ENCODE measurements at regions not wholly inside any gene's neighbourhood (a gene's known extent, or its start where the extent isn't known, plus 50 kb on each side); places are given as distances from the start of the nearest gene placed in this dataset.

DNA sequence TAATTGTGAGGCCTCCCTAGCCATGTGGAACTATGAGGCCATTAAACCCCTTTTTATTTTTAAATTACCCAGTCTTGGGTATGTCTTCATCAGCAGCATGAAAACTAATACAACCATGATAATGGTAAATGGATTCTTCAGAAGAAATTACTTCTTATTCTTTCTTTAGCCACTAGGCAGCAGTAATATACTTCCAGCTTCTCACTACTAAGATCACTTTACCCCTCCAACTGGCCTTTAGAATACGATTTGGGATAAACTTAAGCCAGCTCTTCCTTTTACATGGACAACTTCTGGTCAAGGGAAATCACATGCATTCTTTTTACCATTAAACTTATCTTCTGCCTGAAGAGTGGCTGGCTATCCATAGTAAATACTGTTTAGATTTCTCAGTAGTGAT is 355.4 kb downstream of the MAN2A1 start:
- Histone ChIP-seq H3K36me3 (ENCODE audit: control insufficient read depth in 5 of 5, insufficient read depth in 5 of 5, low read length in 5 of 5) (no peaks in the 10 kb centered on the region), H3K9me3 (ENCODE audit: control insufficient read depth in 5 of 5, low read length in 5 of 5) (peaks cover 0 to 2% (median 0%) of the 10 kb centered on the region in 5 donors), H3K27ac (ENCODE audit: low read depth, low read length) (no peak overlapping the region), H3K27me3 (ENCODE audit: control insufficient read depth in 5 of 5, insufficient read depth in 4 of 5, low read length in 5 of 5) (no peaks in the 10 kb centered on the region), H3K4me1 (ENCODE audit: control insufficient read depth in 5 of 5, insufficient read depth in 5 of 5, low read length in 5 of 5) (no peaks in the 10 kb centered on the region), H3K4me3 (ENCODE audit: low read depth in 1 of 5, low read length in 5 of 5) (no peak overlapping the region), H3K9ac (ENCODE audit: low read length in 5 of 5) (no peak overlapping the region)

DNA sequence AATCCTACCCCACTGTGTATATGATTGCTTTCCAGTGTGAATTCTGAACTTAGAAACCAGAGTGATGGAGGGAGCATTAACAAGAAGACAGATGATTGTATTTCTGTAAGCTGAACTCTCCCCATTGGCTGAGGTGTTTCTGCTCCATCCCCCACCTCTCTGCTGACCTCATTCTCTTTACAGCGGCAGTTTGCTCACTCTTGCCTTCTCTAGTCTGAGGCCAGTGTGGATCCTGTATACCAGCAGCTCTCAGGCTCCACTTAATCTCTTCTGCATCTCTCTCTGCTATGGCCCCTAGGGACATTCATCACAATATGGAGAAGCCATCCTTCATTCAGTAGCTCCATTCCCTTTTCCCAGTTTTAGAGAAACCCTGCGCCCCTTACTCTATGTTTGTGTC is 358.8 kb downstream of the MAN2A1 start:
- Histone ChIP-seq H3K4me3 (ENCODE audit: low read depth in 1 of 5, low read length in 5 of 5) (no peak overlapping the region), H3K9ac (ENCODE audit: low read length in 5 of 5) (no peak overlapping the region), H3K27me3 (ENCODE audit: control insufficient read depth in 5 of 5, insufficient read depth in 4 of 5, low read length in 5 of 5) (no peaks in the 10 kb centered on the region), H3K4me1 (ENCODE audit: control insufficient read depth in 5 of 5, insufficient read depth in 5 of 5, low read length in 5 of 5) (peaks cover 0 to 2% (median 0%) of the 10 kb centered on the region in 5 donors), H3K27ac (ENCODE audit: low read depth, low read length) (no peak overlapping the region), H3K36me3 (ENCODE audit: control insufficient read depth in 5 of 5, insufficient read depth in 5 of 5, low read length in 5 of 5) (no peaks in the 10 kb centered on the region), H3K9me3 (ENCODE audit: control insufficient read depth in 5 of 5, low read length in 5 of 5) (no peaks in the 10 kb centered on the region)

DNA sequence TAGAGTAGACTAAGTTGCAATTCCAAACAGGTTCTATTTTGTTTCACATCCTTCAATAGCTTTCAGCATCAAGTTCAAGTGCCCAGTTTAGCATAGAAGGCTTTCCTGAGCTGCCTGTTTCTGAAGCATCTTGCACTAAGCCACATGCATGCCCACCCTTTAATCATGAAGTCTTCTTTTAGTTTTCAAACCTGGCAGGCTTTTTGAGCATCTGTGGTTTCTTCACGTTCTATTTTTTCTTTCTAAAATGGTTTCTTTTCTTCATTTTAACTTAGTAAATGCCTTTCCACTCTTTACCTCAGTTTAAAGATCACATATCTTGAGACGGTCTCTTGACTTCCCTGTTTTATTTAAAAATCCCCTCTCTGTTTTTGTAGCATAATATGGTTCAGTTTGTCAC is 360.1 kb downstream of the MAN2A1 start:
- no peak overlapping the region for H3K4me3 ChIP-seq (ENCODE audit: low read depth in 1 of 5, low read length in 5 of 5)
- H3K9me3 ChIP-seq (ENCODE audit: control insufficient read depth in 5 of 5, low read length in 5 of 5): no peaks in the 10 kb centered on the region
- H3K27ac ChIP-seq (ENCODE audit: low read depth, low read length): no peak overlapping the region
- H3K9ac ChIP-seq (ENCODE audit: low read length in 5 of 5): no peak overlapping the region
- no peaks in the 10 kb centered on the region for H3K36me3 ChIP-seq (ENCODE audit: control insufficient read depth in 5 of 5, insufficient read depth in 5 of 5, low read length in 5 of 5)
- peaks cover 0 to 7% (median 0%) of the 10 kb centered on the region in 5 donors for H3K4me1 ChIP-seq (ENCODE audit: control insufficient read depth in 5 of 5, insufficient read depth in 5 of 5, low read length in 5 of 5)
- H3K27me3 ChIP-seq (ENCODE audit: control insufficient read depth in 5 of 5, insufficient read depth in 4 of 5, low read length in 5 of 5): no peaks in the 10 kb centered on the region

DNA sequence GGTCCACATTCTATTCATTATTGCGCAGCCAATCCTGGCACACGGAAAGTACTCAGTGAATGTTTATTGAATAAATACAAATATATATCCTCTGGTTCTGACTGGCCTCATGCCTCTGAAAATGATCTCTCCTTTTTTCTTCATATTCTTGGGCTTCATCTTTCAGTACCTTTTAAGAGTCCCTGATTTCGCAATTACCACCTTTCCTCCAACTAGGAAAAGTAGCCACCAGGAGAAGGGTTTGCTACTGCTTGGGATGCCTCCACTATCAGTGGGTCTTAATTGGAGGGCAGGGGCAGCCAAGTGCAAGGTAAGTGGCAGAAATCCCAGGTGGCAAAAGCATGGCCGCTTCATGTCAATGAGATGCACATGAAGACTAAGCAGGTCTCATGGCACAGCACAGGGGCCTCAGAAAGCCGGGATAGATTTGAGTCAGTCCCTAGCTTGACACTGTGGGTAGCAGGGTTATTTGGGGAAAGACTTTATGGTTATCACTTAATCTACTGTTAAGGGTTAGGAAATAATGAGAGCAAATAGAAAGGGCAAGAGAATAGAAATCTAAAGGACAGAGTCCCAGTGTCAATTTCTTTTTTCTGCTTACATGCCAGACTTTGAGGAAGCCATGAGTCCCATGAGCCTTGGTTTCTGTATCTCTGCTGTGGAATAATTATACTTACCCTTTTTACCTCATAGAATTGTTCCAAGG is 361.1 kb downstream of the MAN2A1 start:
- Histone ChIP-seq H3K27me3 (ENCODE audit: control insufficient read depth in 5 of 5, insufficient read depth in 4 of 5, low read length in 5 of 5) (no peaks in the 10 kb centered on the region), H3K9ac (ENCODE audit: low read length in 5 of 5) (no peak overlapping the region), H3K36me3 (ENCODE audit: control insufficient read depth in 5 of 5, insufficient read depth in 5 of 5, low read length in 5 of 5) (no peaks in the 10 kb centered on the region), H3K4me1 (ENCODE audit: control insufficient read depth in 5 of 5, insufficient read depth in 5 of 5, low read length in 5 of 5) (peaks cover 0 to 8% (median 0%) of the 10 kb centered on the region in 5 donors), H3K9me3 (ENCODE audit: control insufficient read depth in 5 of 5, low read length in 5 of 5) (no peaks in the 10 kb centered on the region), H3K27ac (ENCODE audit: low read depth, low read length) (no peak overlapping the region), H3K4me3 (ENCODE audit: low read depth in 1 of 5, low read length in 5 of 5) (no peak overlapping the region)

DNA sequence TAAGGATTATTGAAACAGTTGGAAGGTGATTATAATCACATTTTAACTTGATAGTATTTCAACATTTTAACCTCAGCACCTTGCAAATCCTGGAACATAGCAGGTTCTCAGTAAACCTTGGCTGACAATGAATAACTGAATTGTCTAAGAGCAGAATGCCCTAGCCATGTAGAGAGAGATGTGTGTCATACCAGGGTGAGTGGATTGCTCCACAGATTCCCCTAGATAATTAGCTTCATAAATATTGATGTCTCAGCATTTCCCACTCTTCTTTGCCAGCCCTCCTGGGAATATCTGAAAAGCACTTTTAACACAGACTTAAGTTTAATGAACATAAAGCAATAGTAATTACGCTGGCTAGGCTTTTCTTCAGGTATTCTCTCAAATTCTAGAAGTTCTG is 363.5 kb downstream of the MAN2A1 start:
- no peaks in the 10 kb centered on the region for H3K36me3 ChIP-seq (ENCODE audit: control insufficient read depth in 5 of 5, insufficient read depth in 5 of 5, low read length in 5 of 5)
- H3K4me3 ChIP-seq (ENCODE audit: low read depth in 1 of 5, low read length in 5 of 5): no peak overlapping the region
- H3K27ac ChIP-seq (ENCODE audit: low read depth, low read length): no peak overlapping the region
- H3K4me1 ChIP-seq (ENCODE audit: control insufficient read depth in 5 of 5, insufficient read depth in 5 of 5, low read length in 5 of 5): peaks cover 0 to 8% (median 0%) of the 10 kb centered on the region in 5 donors
- H3K9ac ChIP-seq (ENCODE audit: low read length in 5 of 5): no peak overlapping the region
- no peaks in the 10 kb centered on the region for H3K9me3 ChIP-seq (ENCODE audit: control insufficient read depth in 5 of 5, low read length in 5 of 5)
- H3K27me3 ChIP-seq (ENCODE audit: control insufficient read depth in 5 of 5, insufficient read depth in 4 of 5, low read length in 5 of 5): no peaks in the 10 kb centered on the region

DNA sequence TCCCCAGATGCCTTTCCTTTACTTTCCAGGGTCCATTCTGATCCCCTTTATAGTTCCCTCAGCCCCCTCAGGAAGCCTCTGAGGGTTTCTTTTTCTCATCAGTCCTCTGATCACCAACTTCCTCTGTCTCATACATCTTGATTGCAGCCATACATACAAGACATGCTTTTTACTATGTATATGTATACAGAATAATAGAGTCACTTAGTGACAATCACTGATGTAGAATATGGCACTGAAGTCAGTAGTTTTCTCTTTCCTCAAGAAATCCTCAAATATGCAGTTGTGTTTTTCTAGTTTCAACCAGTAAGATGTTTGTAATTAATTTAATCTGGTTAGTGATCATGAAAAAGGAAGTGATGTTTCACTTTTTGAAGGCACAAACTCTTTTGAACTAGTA is 364.1 kb downstream of the MAN2A1 start:
- Histone ChIP-seq H3K27ac (ENCODE audit: low read depth, low read length) (no peak overlapping the region), H3K4me3 (ENCODE audit: low read depth in 1 of 5, low read length in 5 of 5) (no peak overlapping the region), H3K27me3 (ENCODE audit: control insufficient read depth in 5 of 5, insufficient read depth in 4 of 5, low read length in 5 of 5) (no peaks in the 10 kb centered on the region), H3K36me3 (ENCODE audit: control insufficient read depth in 5 of 5, insufficient read depth in 5 of 5, low read length in 5 of 5) (no peaks in the 10 kb centered on the region), H3K4me1 (ENCODE audit: control insufficient read depth in 5 of 5, insufficient read depth in 5 of 5, low read length in 5 of 5) (peaks cover 0 to 8% (median 0%) of the 10 kb centered on the region in 5 donors), H3K9me3 (ENCODE audit: control insufficient read depth in 5 of 5, low read length in 5 of 5) (no peaks in the 10 kb centered on the region), H3K9ac (ENCODE audit: low read length in 5 of 5) (no peak overlapping the region)

DNA sequence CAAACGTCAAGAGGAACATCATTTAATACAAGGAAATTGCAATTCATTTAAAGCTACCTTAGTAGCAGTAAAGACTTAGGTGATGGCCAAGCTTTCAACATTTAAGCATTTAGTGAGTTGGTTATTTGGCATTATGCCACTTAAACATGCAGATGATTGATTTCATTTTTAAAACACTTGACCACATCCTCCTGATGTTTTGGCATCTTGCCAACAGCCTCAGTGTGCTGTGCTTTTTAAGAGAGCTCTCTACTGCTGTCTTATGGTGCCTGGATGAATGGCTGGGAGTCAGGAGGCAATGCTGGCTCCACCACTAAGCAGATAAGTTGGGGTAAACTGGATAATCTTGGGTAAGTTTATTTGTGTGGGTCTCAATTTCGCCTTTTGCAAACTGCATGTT is 364.5 kb downstream of the MAN2A1 start:
- no peak overlapping the region for H3K27ac ChIP-seq (ENCODE audit: low read depth, low read length)
- no peaks in the 10 kb centered on the region for H3K9me3 ChIP-seq (ENCODE audit: control insufficient read depth in 5 of 5, low read length in 5 of 5)
- H3K27me3 ChIP-seq (ENCODE audit: control insufficient read depth in 5 of 5, insufficient read depth in 4 of 5, low read length in 5 of 5): no peaks in the 10 kb centered on the region
- peaks cover 0 to 8% (median 0%) of the 10 kb centered on the region in 5 donors for H3K4me1 ChIP-seq (ENCODE audit: control insufficient read depth in 5 of 5, insufficient read depth in 5 of 5, low read length in 5 of 5)
- H3K36me3 ChIP-seq (ENCODE audit: control insufficient read depth in 5 of 5, insufficient read depth in 5 of 5, low read length in 5 of 5): no peaks in the 10 kb centered on the region
- H3K9ac ChIP-seq (ENCODE audit: low read length in 5 of 5): no peak overlapping the region
- no peak overlapping the region for H3K4me3 ChIP-seq (ENCODE audit: low read depth in 1 of 5, low read length in 5 of 5)

DNA sequence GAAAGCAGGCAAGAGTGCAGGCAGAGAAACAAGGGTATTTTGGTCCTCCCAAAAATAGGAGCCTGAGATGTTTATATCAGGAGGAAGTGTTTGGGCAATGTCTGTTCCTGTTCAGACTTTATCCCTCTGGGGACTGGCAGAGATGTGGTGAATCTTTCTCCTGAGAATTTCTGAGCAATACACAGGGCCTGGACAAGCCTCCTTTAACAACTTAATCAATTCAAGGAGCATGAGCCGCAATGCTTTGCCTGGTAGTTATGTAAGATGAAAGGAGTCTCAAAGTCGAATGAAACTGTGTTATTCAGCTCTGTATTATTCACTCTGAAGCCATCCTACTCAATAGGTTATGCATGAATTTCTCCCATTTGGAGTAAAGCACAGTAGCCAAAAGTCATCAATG is 365.6 kb downstream of the MAN2A1 start:
- H3K27me3 ChIP-seq (ENCODE audit: control insufficient read depth in 5 of 5, insufficient read depth in 4 of 5, low read length in 5 of 5): no peaks in the 10 kb centered on the region
- no peak overlapping the region for H3K9ac ChIP-seq (ENCODE audit: low read length in 5 of 5)
- no peaks in the 10 kb centered on the region for H3K36me3 ChIP-seq (ENCODE audit: control insufficient read depth in 5 of 5, insufficient read depth in 5 of 5, low read length in 5 of 5)
- peaks cover 0 to 8% (median 0%) of the 10 kb centered on the region in 5 donors for H3K4me1 ChIP-seq (ENCODE audit: control insufficient read depth in 5 of 5, insufficient read depth in 5 of 5, low read length in 5 of 5)
- H3K27ac ChIP-seq (ENCODE audit: low read depth, low read length): no peak overlapping the region
- H3K4me3 ChIP-seq (ENCODE audit: low read depth in 1 of 5, low read length in 5 of 5): no peak overlapping the region
- H3K9me3 ChIP-seq (ENCODE audit: control insufficient read depth in 5 of 5, low read length in 5 of 5): no peaks in the 10 kb centered on the region

DNA sequence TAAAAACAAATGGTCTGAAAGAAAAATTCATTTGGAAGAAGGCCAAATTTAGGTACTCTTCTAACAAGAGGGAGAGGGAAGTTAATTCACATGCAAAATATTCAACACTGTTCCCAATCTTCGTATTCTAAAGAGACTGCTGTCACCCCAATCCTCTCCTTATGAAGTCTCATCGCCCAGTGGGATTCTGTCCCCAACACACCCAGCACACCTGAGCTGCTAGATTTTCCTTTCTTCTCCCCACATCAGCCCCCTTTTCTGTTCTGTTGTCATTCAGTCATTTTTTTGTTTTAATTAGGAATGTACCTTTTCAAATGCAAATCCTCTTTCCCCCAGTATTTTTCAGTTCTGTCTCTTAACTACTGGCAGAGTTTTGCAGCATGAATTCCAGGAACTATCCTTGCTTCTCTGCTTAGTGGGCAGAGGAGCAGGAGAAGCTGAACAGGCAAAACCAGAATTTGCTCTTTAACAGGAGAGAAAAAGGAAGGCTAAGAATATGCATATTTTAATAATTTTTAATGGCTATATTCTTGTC is 366.9 kb downstream of the MAN2A1 start:
- Histone ChIP-seq H3K27ac (ENCODE audit: low read depth, low read length) (no peak overlapping the region), H3K9me3 (ENCODE audit: control insufficient read depth in 5 of 5, low read length in 5 of 5) (no peaks in the 10 kb centered on the region), H3K36me3 (ENCODE audit: control insufficient read depth in 5 of 5, insufficient read depth in 5 of 5, low read length in 5 of 5) (no peaks in the 10 kb centered on the region), H3K27me3 (ENCODE audit: control insufficient read depth in 5 of 5, insufficient read depth in 4 of 5, low read length in 5 of 5) (no peaks in the 10 kb centered on the region), H3K4me3 (ENCODE audit: low read depth in 1 of 5, low read length in 5 of 5) (no peak overlapping the region), H3K9ac (ENCODE audit: low read length in 5 of 5) (no peak overlapping the region), H3K4me1 (ENCODE audit: control insufficient read depth in 5 of 5, insufficient read depth in 5 of 5, low read length in 5 of 5) (peaks cover 0 to 8% (median 0%) of the 10 kb centered on the region in 5 donors)

DNA sequence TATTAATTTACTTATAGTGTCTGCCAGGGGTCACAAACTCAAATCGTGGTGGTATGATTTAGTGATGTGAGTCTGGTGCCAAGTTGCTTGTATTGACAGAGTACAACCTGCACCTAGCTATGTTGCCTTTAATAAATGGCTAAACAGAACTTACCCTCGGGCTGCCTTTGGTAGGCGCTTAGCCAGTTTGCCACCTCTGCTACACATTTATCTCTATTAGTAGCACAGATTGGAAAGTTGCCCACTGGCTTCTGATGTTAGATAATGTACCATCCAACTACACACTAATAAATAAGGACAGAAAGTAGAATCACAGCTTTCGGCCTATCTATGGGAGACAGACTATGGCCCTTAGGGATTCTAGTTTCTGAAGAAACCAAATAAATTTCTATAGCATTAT is 368.4 kb downstream of the MAN2A1 start:
- Histone ChIP-seq H3K27me3 (ENCODE audit: control insufficient read depth in 5 of 5, insufficient read depth in 4 of 5, low read length in 5 of 5) (no peaks in the 10 kb centered on the region), H3K4me3 (ENCODE audit: low read depth in 1 of 5, low read length in 5 of 5) (no peak overlapping the region), H3K4me1 (ENCODE audit: control insufficient read depth in 5 of 5, insufficient read depth in 5 of 5, low read length in 5 of 5) (peaks cover 0 to 8% (median 0%) of the 10 kb centered on the region in 5 donors), H3K9ac (ENCODE audit: low read length in 5 of 5) (no peak overlapping the region), H3K9me3 (ENCODE audit: control insufficient read depth in 5 of 5, low read length in 5 of 5) (no peaks in the 10 kb centered on the region), H3K27ac (ENCODE audit: low read depth, low read length) (no peak overlapping the region), H3K36me3 (ENCODE audit: control insufficient read depth in 5 of 5, insufficient read depth in 5 of 5, low read length in 5 of 5) (no peaks in the 10 kb centered on the region)
